Ishikawa (cell line): ENCODE measurements at regions not wholly inside any gene's neighbourhood (a gene's known extent, or its start where the extent isn't known, plus 50 kb on each side); places are given as distances from the start of the nearest gene placed in this dataset.

Experiments used
- CEBPB ChIP-seq: IDR thresholded peaks from 2 replicates; pipeline ENCODE4 v1.6.1; 2012
- CREB1 ChIP-seq: IDR thresholded peaks from 2 replicates; pipeline ENCODE4 v1.6.1; 2012; ENCODE audit warnings: low read depth
- EGR1 ChIP-seq: IDR thresholded peaks from 2 replicates; pipeline ENCODE4 v1.6.1; 2012
- EP300 ChIP-seq: IDR thresholded peaks from 2 replicates; pipeline ENCODE4 v1.6.1; 2012; ENCODE audit warnings: borderline replicate concordance
- FOXM1 ChIP-seq: IDR thresholded peaks from 2 replicates; pipeline ENCODE4 v1.6.1; 2012; ENCODE audit warnings: low read depth, borderline replicate concordance
- NFIC ChIP-seq: IDR thresholded peaks from 2 replicates; pipeline ENCODE4 v1.6.1; 2012
- RAD21 ChIP-seq: IDR thresholded peaks from 2 replicates; pipeline ENCODE4 v1.6.1; 2012; ENCODE audit warnings: low read depth
- REST ChIP-seq: IDR thresholded peaks from 2 replicates; pipeline ENCODE4 v1.6.1; 2012; ENCODE audit warnings: low read depth, mild to moderate bottlenecking
- TAF1 ChIP-seq: IDR thresholded peaks from 2 replicates; pipeline ENCODE4 v1.6.1; 2012; ENCODE audit warnings: low read depth, mild to moderate bottlenecking
- TEAD4 ChIP-seq: IDR thresholded peaks from 2 replicates; pipeline ENCODE4 v1.6.1; 2012
- YY1 ChIP-seq: IDR thresholded peaks from 2 replicates; pipeline ENCODE4 v1.6.1; 2012; ENCODE audit warnings: low read depth
- ZBTB7A ChIP-seq: IDR thresholded peaks from 2 replicates; pipeline ENCODE4 v1.6.1; 2012; ENCODE audit warnings: low read depth
- TF ChIP-seq, protein P1 (sequence below): IDR thresholded peaks from 2 replicates; pipeline ENCODE4 v1.6.1; 2012
- TF ChIP-seq, protein P2 (sequence below): IDR thresholded peaks from 2 replicates; pipeline ENCODE4 v1.6.1; 2012

GRCh38 chr18:8514409-8514808 is 94.8 kb upstream of the RAB12 start:
- TF ChIP-seq EP300: no peak
- no peak for TF ChIP-seq YY1
- TF ChIP-seq CEBPB: no peak
- no peak for TF ChIP-seq RAD21
- TF ChIP-seq, protein P1, sequence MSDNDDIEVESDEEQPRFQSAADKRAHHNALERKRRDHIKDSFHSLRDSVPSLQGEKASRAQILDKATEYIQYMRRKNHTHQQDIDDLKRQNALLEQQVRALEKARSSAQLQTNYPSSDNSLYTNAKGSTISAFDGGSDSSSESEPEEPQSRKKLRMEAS: no peak
- no peak for TF ChIP-seq TAF1
- no peak for TF ChIP-seq NFIC
- TF ChIP-seq TEAD4: no peak
- no peak for TF ChIP-seq CREB1
- no peak for TF ChIP-seq EGR1
- TF ChIP-seq REST: no peak
- TF ChIP-seq FOXM1: no peak
- TF ChIP-seq ZBTB7A: no peak
- TF ChIP-seq, protein P2, sequence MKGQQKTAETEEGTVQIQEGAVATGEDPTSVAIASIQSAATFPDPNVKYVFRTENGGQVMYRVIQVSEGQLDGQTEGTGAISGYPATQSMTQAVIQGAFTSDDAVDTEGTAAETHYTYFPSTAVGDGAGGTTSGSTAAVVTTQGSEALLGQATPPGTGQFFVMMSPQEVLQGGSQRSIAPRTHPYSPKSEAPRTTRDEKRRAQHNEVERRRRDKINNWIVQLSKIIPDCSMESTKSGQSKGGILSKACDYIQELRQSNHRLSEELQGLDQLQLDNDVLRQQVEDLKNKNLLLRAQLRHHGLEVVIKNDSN: no peak
